ENCODE measurements at regions not wholly inside any gene's neighbourhood (a gene's known extent, or its start where the extent isn't known, plus 50 kb on each side); places are given as distances from the start of the nearest gene placed in this dataset.
"Not testable (repeated sequence)": the region's sequence is repeated elsewhere in the genome, so short reads cannot be mapped to it uniquely, and the experiment has no call there.

- in situ Hi-C loops (cut with HindIII; ENCODE audit: low sequenced_read_pairs); DNase-seq (ENCODE audit: low read depth, low spot score); H3K4me3 ChIP-seq (ENCODE audit: low read depth, low read length): not testable (repeated sequence)
Measured at GRCh38 chrX:76774912-76775311, 347.4 kb downstream of the MAGEE1 start.

GRCh38 chrX:76796311-76796710 is 368.8 kb downstream of the MAGEE1 start:
- in situ Hi-C loops (cut with HindIII; ENCODE audit: low sequenced_read_pairs): no loop called here

GRCh38 chrX:76802708-76803107 is 375.2 kb downstream of the MAGEE1 start:
- DNase-seq (ENCODE audit: low read depth, low spot score): no peak
- TF ChIP-seq CTCF (IDR thresholded peaks at IDR 0.05; ENCODE audit: low read depth, low read length): no peak
- no peak overlapping the region for H3K4me3 ChIP-seq (ENCODE audit: low read depth, low read length)
- in situ Hi-C loops (cut with HindIII; ENCODE audit: low sequenced_read_pairs): no loop called here

More at GRCh38 chrX:76796311-76796710, 368.8 kb downstream of the MAGEE1 start:
- no peak overlapping the region for H3K4me3 ChIP-seq (ENCODE audit: low read depth, low read length)
- TF ChIP-seq CTCF (IDR thresholded peaks at IDR 0.05; ENCODE audit: low read depth, low read length): no peak
- DNase-seq (ENCODE audit: low read depth, low spot score): no peak

GRCh38 chrX:76815754-76816153 is 388.2 kb downstream of the MAGEE1 start:
- TF ChIP-seq CTCF (IDR thresholded peaks at IDR 0.05; ENCODE audit: low read depth, low read length): no peak
- in situ Hi-C loops (cut with HindIII; ENCODE audit: low sequenced_read_pairs): no loop called here
- DNase-seq (ENCODE audit: low read depth, low spot score): no peak
- H3K4me3 ChIP-seq (ENCODE audit: low read depth, low read length): no peak overlapping the region

- in situ Hi-C loops (cut with HindIII; ENCODE audit: low sequenced_read_pairs); DNase-seq (ENCODE audit: low read depth, low spot score); H3K4me3 ChIP-seq (ENCODE audit: low read depth, low read length): not testable (repeated sequence)
Measured at GRCh38 chrX:76817279-76817678, 389.8 kb downstream of the MAGEE1 start.

- DNase-seq (ENCODE audit: low read depth, low spot score): no peak
- in situ Hi-C loops (cut with HindIII; ENCODE audit: low sequenced_read_pairs): no loop called here
- no peak for TF ChIP-seq CTCF (IDR thresholded peaks at IDR 0.05; ENCODE audit: low read depth, low read length)
- H3K4me3 ChIP-seq (ENCODE audit: low read depth, low read length): no peak overlapping the region
Measured at GRCh38 chrX:76821276-76821675, 393.8 kb downstream of the MAGEE1 start.

- TF ChIP-seq CTCF (IDR thresholded peaks at IDR 0.05; ENCODE audit: low read depth, low read length): no peak
- in situ Hi-C loops (cut with HindIII; ENCODE audit: low sequenced_read_pairs): no loop called here
- no peak for DNase-seq (ENCODE audit: low read depth, low spot score)
- no peak overlapping the region for H3K4me3 ChIP-seq (ENCODE audit: low read depth, low read length)
Measured at GRCh38 chrX:76827672-76828071, 400.2 kb downstream of the MAGEE1 start.

- in situ Hi-C loops (cut with HindIII; ENCODE audit: low sequenced_read_pairs); DNase-seq (ENCODE audit: low read depth, low spot score); H3K4me3 ChIP-seq (ENCODE audit: low read depth, low read length): not testable (repeated sequence)
Measured at GRCh38 chrX:76840902-76841301, 413.4 kb downstream of the MAGEE1 start.

Data from astrocyte of the spinal cord (primary cell).